GM12878 (cell line): ENCODE measurements at regions not wholly inside any gene's neighbourhood (a gene's known extent, or its start where the extent isn't known, plus 50 kb on each side); places are given as distances from the start of the nearest gene placed in this dataset.

Experiments used
- ATAC-seq: fragments of 200-7000 bp; cut with Tn5 transposase; 3 replicates; pipeline ENCODE4 v1.9.1; 2020; ENCODE audit warnings: mild to moderate bottlenecking, moderate library complexity
- BruUV-seq: library from RNA; stranded (reverse); fragments of 400-500 nt; replicated peaks from 2 replicates; lab custom pipeline; 2021; lab: Mats Ljungman, UMichigan
- CTCF ChIA-PET: fragments of 300-600 bp; sonication (Branson Sonifier 250); formaldehyde crosslinking; extraction: SDS; loops from one replicate; lab custom pipeline; 2021; ENCODE audit warnings: inconsistent platforms; lab: Yijun Ruan, JAX
- POLR2A ChIA-PET: fragments of 350-600 bp; formaldehyde crosslinking; extraction: SDS; loops from one replicate; lab custom pipeline; 2021; ENCODE audit warnings: inconsistent platforms; lab: Charles Lee
- RAD21 ChIA-PET: fragments of 300-600 bp; sonication (Branson Sonifier 250); formaldehyde crosslinking; loops from one replicate; lab custom pipeline; 2023; ENCODE audit warnings: antibody characterized with exemption; ENCODE audit not compliant: unreplicated experiment; lab: Charles Lee
- SMC1A ChIA-PET: fragments of 300-600 bp; sonication (Branson Sonifier 250); formaldehyde crosslinking; loops from one replicate; lab custom pipeline; 2023; ENCODE audit not compliant: unreplicated experiment, uncharacterized antibody; lab: Charles Lee
- DNase-seq: peaks from one replicate; pipeline ENCODE4 v3.0.0-alpha.2; 2011; ENCODE audit warnings: low read depth, low spot score
- FAIRE-seq: peaks from 3 replicates; lab custom pipeline; 2011; peaks lifted over from hg19 to GRCh38; lab: Jason Lieb, UNC
- H2AFZ ChIP-seq: 2 replicates; pipeline ENCODE4 v1.6.0; 2011; ENCODE audit warnings: low read depth, low read length, control low read depth; ENCODE audit not compliant: control insufficient read depth
- H3K27ac ChIP-seq: 2 replicates; pipeline ENCODE4 v1.5.1; 2011; ENCODE audit warnings: control low read depth; ENCODE audit not compliant: control insufficient read depth, insufficient read depth
- H3K27me3 ChIP-seq, 2 experiments: replicated peaks in 1 of 2; 2 replicates each; pipeline versions ENCODE4 v1.6.0 to v1.6.1; 2011; ENCODE audit warnings: low read length in 1 of 2; ENCODE audit not compliant: control insufficient read depth in 2 of 2, insufficient read depth in 2 of 2
- H3K36me3 ChIP-seq, 2 experiments: 2 replicates each; pipeline ENCODE4 v1.5.1; 2011; ENCODE audit warnings: low read length in 1 of 2; ENCODE audit not compliant: control insufficient read depth in 2 of 2, insufficient read depth in 2 of 2
- H3K4me1 ChIP-seq: 2 replicates; pipeline ENCODE4 v1.6.1; 2011; ENCODE audit warnings: mild to moderate bottlenecking, low read length, moderate library complexity, mixed read lengths; ENCODE audit not compliant: control insufficient read depth, insufficient read depth
- H3K4me2 ChIP-seq: 2 replicates; pipeline ENCODE4 v1.6.0; 2011; ENCODE audit warnings: control low read depth; ENCODE audit not compliant: control insufficient read depth, insufficient read depth
- H3K4me3 ChIP-seq: fragments of 200-600 bp; sonication (generic); 2 replicates; pipeline ENCODE4 v1.5.1; 2016
- H3K79me2 ChIP-seq: 2 replicates; pipeline ENCODE4 v1.6.0; 2011; ENCODE audit warnings: low read length; ENCODE audit not compliant: control insufficient read depth, insufficient read depth
- H3K9ac ChIP-seq: 2 replicates; pipeline ENCODE4 v1.8.0; 2011; ENCODE audit warnings: low read length, control low read depth, mixed read lengths; ENCODE audit not compliant: control insufficient read depth, insufficient read depth
- H3K9me3 ChIP-seq: replicated peaks from 3 replicates; pipeline ENCODE4 v1.5.1; 2011; ENCODE audit warnings: mild to moderate bottlenecking, low read length; ENCODE audit not compliant: control insufficient read depth, insufficient read depth
- H4K20me1 ChIP-seq: 2 replicates; pipeline ENCODE4 v1.6.0; 2011; ENCODE audit not compliant: control insufficient read depth, insufficient read depth
- BHLHE40 ChIP-seq, 2 experiments: fragments of 450-650 bp in 1 of 2; IDR thresholded peaks; 2 replicates each; pipeline ENCODE4 v1.6.1; 2011 to 2017; ENCODE audit warnings: low read depth in 2 of 2, borderline replicate concordance in 1 of 2, improper control_type of control experiment in 1 of 2, low read length in 1 of 2, mild to moderate bottlenecking in 1 of 2
- CBX5 ChIP-seq: sonication (generic); IDR thresholded peaks from 2 replicates; pipeline ENCODE4 v1.6.1; 2016; ENCODE audit warnings: low read depth, moderate library complexity, mild to moderate bottlenecking, inconsistent platforms
- HDGF ChIP-seq: fragments of 450-650 bp; IDR thresholded peaks from 2 replicates; pipeline ENCODE4 v1.6.1; 2016; ENCODE audit warnings: antibody characterized with exemption
- JUNB ChIP-seq: IDR thresholded peaks from 2 replicates; pipeline ENCODE4 v1.6.1; 2016; ENCODE audit warnings: antibody characterized with exemption, mild to moderate bottlenecking
- SMAD5 ChIP-seq: IDR thresholded peaks from 2 replicates; pipeline ENCODE4 v1.6.1; 2016; ENCODE audit warnings: antibody characterized with exemption, low read depth
- SUZ12 ChIP-seq: fragments of 200-600 bp; sonication (generic); IDR thresholded peaks from one replicate; pipeline ENCODE4 v1.6.1; 2018; ENCODE audit warnings: antibody characterized with exemption, mild to moderate bottlenecking; ENCODE audit not compliant: unreplicated experiment
- ZNF207 ChIP-seq: fragments of 450-650 bp; IDR thresholded peaks from 2 replicates; pipeline ENCODE4 v1.6.1; 2014; ENCODE audit warnings: antibody characterized with exemption, mild to moderate bottlenecking, borderline replicate concordance
- ZSCAN29 ChIP-seq: fragments of 450-650 bp; IDR thresholded peaks from 2 replicates; pipeline ENCODE4 v1.6.1; 2017; ENCODE audit warnings: mild to moderate bottlenecking, moderate library complexity
- WGBS: methylation state at CpG from one replicate; pipeline ENCODE4 v1.1.6; 2016; ENCODE audit warnings: low lambda C conversion rate; ENCODE audit not compliant: insufficient replicate concordance, insufficient coverage; ENCODE audit errors: missing lambda C conversion rate; 5-methylcytosine and 5-hydroxymethylcytosine counted together
- in situ Hi-C: fragments of 300-500 bp; cut with MboI; formaldehyde crosslinking; loops from 9 replicates; pipeline ENCODE4 v1.14.3; 2018; ENCODE audit warnings: mixed read lengths
- intact Hi-C: fragments of 100-400 bp; cut with micrococcal nuclease; formaldehyde crosslinking; loops from one replicate; pipeline ENCODE4 v1.14.2; 2022; ENCODE audit not compliant: unreplicated experiment
- TF ChIP-seq, protein P1 (sequence below): IDR thresholded peaks from 2 replicates; pipeline ENCODE4 v1.6.1; 2011; ENCODE audit warnings: borderline replicate concordance, low read depth, mild to moderate bottlenecking, moderate library complexity, mixed read lengths, low read length; ENCODE audit not compliant: insufficient read depth; ENCODE audit errors: extremely low read length
- TF ChIP-seq, protein P2 (sequence below): fragments of 450-650 bp; formaldehyde crosslinking; IDR thresholded peaks from 2 replicates; pipeline ENCODE4 v1.5.0; 2022; ENCODE audit warnings: mild to moderate bottlenecking, missing genetic modification characterization

GRCh38 chr14:82915381-82915780 lies 1381.7 kb upstream of the SEL1L start:
- Histone ChIP-seq H2AFZ (no peak overlapping the region), H3K9me3 (no peaks in the 10 kb centered on the region), H3K79me2 (no peaks in the 10 kb centered on the region), H3K4me2 (no peak overlapping the region), H3K36me3 (no peaks in the 10 kb centered on the region), H3K4me3 (no peak overlapping the region), H3K27ac (no peak overlapping the region), H3K9ac (no peak overlapping the region), H3K4me1 (no peaks in the 10 kb centered on the region), H4K20me1 (no peaks in the 10 kb centered on the region), H3K27me3 (no peaks in the 10 kb centered on the region)
- intact Hi-C loops (no loop called here), in situ Hi-C loops (no loop called here)
- DNase-seq (no peak), FAIRE-seq (no peak), ATAC-seq (no peak)
- ChIA-PET CTCF (no interaction called here), SMC1A (no interaction called here), POLR2A (no interaction called here), RAD21 (no interaction called here)
- TF ChIP-seq, protein P1, sequence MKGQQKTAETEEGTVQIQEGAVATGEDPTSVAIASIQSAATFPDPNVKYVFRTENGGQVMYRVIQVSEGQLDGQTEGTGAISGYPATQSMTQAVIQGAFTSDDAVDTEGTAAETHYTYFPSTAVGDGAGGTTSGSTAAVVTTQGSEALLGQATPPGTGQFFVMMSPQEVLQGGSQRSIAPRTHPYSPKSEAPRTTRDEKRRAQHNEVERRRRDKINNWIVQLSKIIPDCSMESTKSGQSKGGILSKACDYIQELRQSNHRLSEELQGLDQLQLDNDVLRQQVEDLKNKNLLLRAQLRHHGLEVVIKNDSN: no peak
- TF ChIP-seq SUZ12: no peak
- no peak for TF ChIP-seq ZSCAN29
- no peak for TF ChIP-seq HDGF
- TF ChIP-seq CBX5: no peak
- TF ChIP-seq, protein P2, sequence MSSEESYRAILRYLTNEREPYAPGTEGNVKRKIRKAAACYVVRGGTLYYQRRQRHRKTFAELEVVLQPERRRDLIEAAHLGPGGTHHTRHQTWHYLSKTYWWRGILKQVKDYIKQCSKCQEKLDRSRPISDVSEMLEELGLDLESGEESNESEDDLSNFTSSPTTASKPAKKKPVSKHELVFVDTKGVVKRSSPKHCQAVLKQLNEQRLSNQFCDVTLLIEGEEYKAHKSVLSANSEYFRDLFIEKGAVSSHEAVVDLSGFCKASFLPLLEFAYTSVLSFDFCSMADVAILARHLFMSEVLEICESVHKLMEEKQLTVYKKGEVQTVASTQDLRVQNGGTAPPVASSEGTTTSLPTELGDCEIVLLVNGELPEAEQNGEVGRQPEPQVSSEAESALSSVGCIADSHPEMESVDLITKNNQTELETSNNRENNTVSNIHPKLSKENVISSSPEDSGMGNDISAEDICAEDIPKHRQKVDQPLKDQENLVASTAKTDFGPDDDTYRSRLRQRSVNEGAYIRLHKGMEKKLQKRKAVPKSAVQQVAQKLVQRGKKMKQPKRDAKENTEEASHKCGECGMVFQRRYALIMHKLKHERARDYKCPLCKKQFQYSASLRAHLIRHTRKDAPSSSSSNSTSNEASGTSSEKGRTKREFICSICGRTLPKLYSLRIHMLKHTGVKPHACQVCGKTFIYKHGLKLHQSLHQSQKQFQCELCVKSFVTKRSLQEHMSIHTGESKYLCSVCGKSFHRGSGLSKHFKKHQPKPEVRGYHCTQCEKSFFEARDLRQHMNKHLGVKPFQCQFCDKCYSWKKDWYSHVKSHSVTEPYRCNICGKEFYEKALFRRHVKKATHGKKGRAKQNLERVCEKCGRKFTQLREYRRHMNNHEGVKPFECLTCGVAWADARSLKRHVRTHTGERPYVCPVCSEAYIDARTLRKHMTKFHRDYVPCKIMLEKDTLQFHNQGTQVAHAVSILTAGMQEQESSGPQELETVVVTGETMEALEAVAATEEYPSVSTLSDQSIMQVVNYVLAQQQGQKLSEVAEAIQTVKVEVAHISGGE (CRISPR knock-in tag): no peak
- TF ChIP-seq BHLHE40 (IDR thresholded peaks at IDR 0.05; ENCODE audit: borderline replicate concordance in 1 of 2, low read depth in 2 of 2, low read length in 1 of 2): no peak
- no peak for TF ChIP-seq JUNB
- TF ChIP-seq ZNF207: no peak
- TF ChIP-seq SMAD5: no peak
- BruUV-seq: no TSS peak
- 24% methylated on average over 3 of the region's 3 CpGs for WGBS
